HG03565 (cell line): ENCODE measurements at regions not wholly inside any gene's neighbourhood (a gene's known extent, or its start where the extent isn't known, plus 50 kb on each side); places are given as distances from the start of the nearest gene placed in this dataset.

ENCODE experiments used
- ATAC-seq: cut with Tn5 transposase; IDR thresholded peaks from one replicate; pipeline ENCODE4 v1.9.1; 2021; ENCODE audit warnings: mild to moderate bottlenecking, moderate library complexity; ENCODE audit not compliant: unreplicated experiment

- no peak for ATAC-seq
Observed at GRCh38 chr18:67301592-67301991, 214.9 kb downstream of the DSEL start.

GRCh38 chr18:67300498-67300897, 216.0 kb downstream of the DSEL start:
- no peak for ATAC-seq

GRCh38 chr18:67292814-67293213, 223.7 kb downstream of the DSEL start:
- no peak for ATAC-seq

GRCh38 chr18:67290421-67290820, 226.1 kb downstream of the DSEL start:
- ATAC-seq, result no peak

GRCh38 chr18:67285583-67285982, 230.9 kb downstream of the DSEL start:
- ATAC-seq, result no peak

GRCh38 chr18:67282796-67283195, 233.7 kb downstream of the DSEL start:
- no peak for ATAC-seq

GRCh38 chr18:67281746-67282145, 234.8 kb downstream of the DSEL start:
- no peak for ATAC-seq

GRCh38 chr18:67280486-67281242, 235.9 kb downstream of the DSEL start:
- no peak for ATAC-seq

GRCh38 chr18:67279988-67280387, 236.5 kb downstream of the DSEL start:
- no peak for ATAC-seq

- no peak for ATAC-seq
Observed at GRCh38 chr18:67278984-67279383, 237.5 kb downstream of the DSEL start.

- no peak for ATAC-seq
Observed at GRCh38 chr18:67276638-67277037, 239.9 kb downstream of the DSEL start.

GRCh38 chr18:67273288-67273687, 243.2 kb downstream of the DSEL start:
- ATAC-seq, result no peak

- ATAC-seq, result no peak
Observed at GRCh38 chr18:67269206-67269605, 247.3 kb downstream of the DSEL start.

GRCh38 chr18:67268530-67268929, 248.0 kb downstream of the DSEL start:
- no peak for ATAC-seq

- no peak for ATAC-seq
Observed at GRCh38 chr18:67266246-67267237, 250.0 kb downstream of the DSEL start.

GRCh38 chr18:67265464-67266245, 250.9 kb downstream of the DSEL start:
- no peak for ATAC-seq

GRCh38 chr18:67261931-67262552, 254.5 kb downstream of the DSEL start:
- ATAC-seq, result no peak

GRCh38 chr18:67260841-67261240, 255.7 kb downstream of the DSEL start:
- no peak for ATAC-seq

GRCh38 chr18:67250776-67251424, 265.6 kb downstream of the DSEL start:
- ATAC-seq, result no peak
